GM12878 (cell line): ENCODE measurements at regions not wholly inside any gene's neighbourhood (a gene's known extent, or its start where the extent isn't known, plus 50 kb on each side); places are given as distances from the start of the nearest gene placed in this dataset.

Experiments used
- ATAC-seq: fragments of 200-7000 bp; cut with Tn5 transposase; 3 replicates; pipeline ENCODE4 v1.9.1; 2020; ENCODE audit warnings: mild to moderate bottlenecking, moderate library complexity
- BruUV-seq: library from RNA; stranded (reverse); fragments of 400-500 nt; replicated peaks from 2 replicates; lab custom pipeline; 2021; lab: Mats Ljungman, UMichigan
- CTCF ChIA-PET: fragments of 300-600 bp; sonication (Branson Sonifier 250); formaldehyde crosslinking; extraction: SDS; loops from one replicate; lab custom pipeline; 2021; ENCODE audit warnings: inconsistent platforms; lab: Yijun Ruan, JAX
- POLR2A ChIA-PET: fragments of 350-600 bp; formaldehyde crosslinking; extraction: SDS; loops from one replicate; lab custom pipeline; 2021; ENCODE audit warnings: inconsistent platforms; lab: Charles Lee
- RAD21 ChIA-PET: fragments of 300-600 bp; sonication (Branson Sonifier 250); formaldehyde crosslinking; loops from one replicate; lab custom pipeline; 2023; ENCODE audit warnings: antibody characterized with exemption; ENCODE audit not compliant: unreplicated experiment; lab: Charles Lee
- SMC1A ChIA-PET: fragments of 300-600 bp; sonication (Branson Sonifier 250); formaldehyde crosslinking; loops from one replicate; lab custom pipeline; 2023; ENCODE audit not compliant: unreplicated experiment, uncharacterized antibody; lab: Charles Lee
- DNase-seq: peaks from one replicate; pipeline ENCODE4 v3.0.0-alpha.2; 2011; ENCODE audit warnings: low read depth, low spot score
- FAIRE-seq: peaks from 3 replicates; lab custom pipeline; 2011; peaks lifted over from hg19 to GRCh38; lab: Jason Lieb, UNC
- H2AFZ ChIP-seq: 2 replicates; pipeline ENCODE4 v1.6.0; 2011; ENCODE audit warnings: low read depth, low read length, control low read depth; ENCODE audit not compliant: control insufficient read depth
- H3K27ac ChIP-seq: 2 replicates; pipeline ENCODE4 v1.5.1; 2011; ENCODE audit warnings: control low read depth; ENCODE audit not compliant: control insufficient read depth, insufficient read depth
- H3K27me3 ChIP-seq, 2 experiments: replicated peaks in 1 of 2; 2 replicates each; pipeline versions ENCODE4 v1.6.0 to v1.6.1; 2011; ENCODE audit warnings: low read length in 1 of 2; ENCODE audit not compliant: control insufficient read depth in 2 of 2, insufficient read depth in 2 of 2
- H3K36me3 ChIP-seq, 2 experiments: 2 replicates each; pipeline ENCODE4 v1.5.1; 2011; ENCODE audit warnings: low read length in 1 of 2; ENCODE audit not compliant: control insufficient read depth in 2 of 2, insufficient read depth in 2 of 2
- H3K4me1 ChIP-seq: 2 replicates; pipeline ENCODE4 v1.6.1; 2011; ENCODE audit warnings: mild to moderate bottlenecking, low read length, moderate library complexity, mixed read lengths; ENCODE audit not compliant: control insufficient read depth, insufficient read depth
- H3K4me2 ChIP-seq: 2 replicates; pipeline ENCODE4 v1.6.0; 2011; ENCODE audit warnings: control low read depth; ENCODE audit not compliant: control insufficient read depth, insufficient read depth
- H3K4me3 ChIP-seq: fragments of 200-600 bp; sonication (generic); 2 replicates; pipeline ENCODE4 v1.5.1; 2016
- H3K79me2 ChIP-seq: 2 replicates; pipeline ENCODE4 v1.6.0; 2011; ENCODE audit warnings: low read length; ENCODE audit not compliant: control insufficient read depth, insufficient read depth
- H3K9ac ChIP-seq: 2 replicates; pipeline ENCODE4 v1.8.0; 2011; ENCODE audit warnings: low read length, control low read depth, mixed read lengths; ENCODE audit not compliant: control insufficient read depth, insufficient read depth
- H3K9me3 ChIP-seq: replicated peaks from 3 replicates; pipeline ENCODE4 v1.5.1; 2011; ENCODE audit warnings: mild to moderate bottlenecking, low read length; ENCODE audit not compliant: control insufficient read depth, insufficient read depth
- H4K20me1 ChIP-seq: 2 replicates; pipeline ENCODE4 v1.6.0; 2011; ENCODE audit not compliant: control insufficient read depth, insufficient read depth
- BACH1 ChIP-seq: fragments of 450-650 bp; IDR thresholded peaks from 2 replicates; pipeline ENCODE4 v1.6.1; 2017; ENCODE audit warnings: mild to moderate bottlenecking, borderline replicate concordance
- GABPA ChIP-seq: IDR thresholded peaks from 2 replicates; pipeline ENCODE4 v1.6.1; 2014; ENCODE audit warnings: antibody characterized with exemption, low read depth, mild to moderate bottlenecking, inconsistent platforms
- JUND ChIP-seq: IDR thresholded peaks from 2 replicates; pipeline ENCODE4 v1.6.1; 2012; ENCODE audit warnings: low read depth, mild to moderate bottlenecking, low read length, improper control_type of control experiment, moderate library complexity
- POU2F2 ChIP-seq: IDR thresholded peaks from 3 replicates; pipeline ENCODE4 v1.6.1; 2011; ENCODE audit warnings: low read depth, mild to moderate bottlenecking, low read length, borderline replicate concordance
- SMARCA5 ChIP-seq: fragments of 450-650 bp; IDR thresholded peaks from 2 replicates; pipeline ENCODE4 v1.6.1; 2017; ENCODE audit warnings: mild to moderate bottlenecking
- STAT1 ChIP-seq: fragments of 450-650 bp; conservative IDR thresholded peaks from 2 replicates; pipeline ENCODE4 v1.6.1; 2014; ENCODE audit warnings: antibody characterized with exemption, mild to moderate bottlenecking
- SUPT20H ChIP-seq: IDR thresholded peaks from 2 replicates; pipeline ENCODE4 v1.6.1; 2011; ENCODE audit warnings: low read depth, mild to moderate bottlenecking, low read length, moderate library complexity, borderline replicate concordance; ENCODE audit not compliant: control insufficient read depth
- TCF3 ChIP-seq: IDR thresholded peaks from 2 replicates; pipeline ENCODE4 v1.6.1; 2012; ENCODE audit warnings: low read depth, mild to moderate bottlenecking, low read length, borderline replicate concordance; ENCODE audit not compliant: insufficient read depth
- ZSCAN29 ChIP-seq: fragments of 450-650 bp; IDR thresholded peaks from 2 replicates; pipeline ENCODE4 v1.6.1; 2017; ENCODE audit warnings: mild to moderate bottlenecking, moderate library complexity
- ZZZ3 ChIP-seq: IDR thresholded peaks from 2 replicates; pipeline ENCODE4 v1.6.1; 2011; ENCODE audit warnings: low read depth; ENCODE audit not compliant: control insufficient read depth, insufficient read length
- WGBS: methylation state at CpG from one replicate; pipeline ENCODE4 v1.1.6; 2016; ENCODE audit warnings: low lambda C conversion rate; ENCODE audit not compliant: insufficient replicate concordance, insufficient coverage; ENCODE audit errors: missing lambda C conversion rate; 5-methylcytosine and 5-hydroxymethylcytosine counted together
- in situ Hi-C: fragments of 300-500 bp; cut with MboI; formaldehyde crosslinking; loops from 9 replicates; pipeline ENCODE4 v1.14.3; 2018; ENCODE audit warnings: mixed read lengths
- intact Hi-C: fragments of 100-400 bp; cut with micrococcal nuclease; formaldehyde crosslinking; loops from one replicate; pipeline ENCODE4 v1.14.2; 2022; ENCODE audit not compliant: unreplicated experiment
- TF ChIP-seq, protein P1 (sequence below): IDR thresholded peaks from 2 replicates; pipeline ENCODE4 v1.6.1; 2011; ENCODE audit warnings: low read depth, mild to moderate bottlenecking, low read length, moderate library complexity, borderline replicate concordance; ENCODE audit errors: extremely low read depth
- TF ChIP-seq, protein P2 (sequence below): IDR thresholded peaks from 2 replicates; pipeline ENCODE4 v1.6.1; 2011; ENCODE audit warnings: mild to moderate bottlenecking, low read depth, low read length, moderate library complexity; ENCODE audit not compliant: insufficient replicate concordance
- TF ChIP-seq, protein P3 (sequence below): IDR thresholded peaks from 2 replicates; pipeline ENCODE4 v1.6.1; 2012; ENCODE audit warnings: mild to moderate bottlenecking, low read depth, low read length

DNA sequence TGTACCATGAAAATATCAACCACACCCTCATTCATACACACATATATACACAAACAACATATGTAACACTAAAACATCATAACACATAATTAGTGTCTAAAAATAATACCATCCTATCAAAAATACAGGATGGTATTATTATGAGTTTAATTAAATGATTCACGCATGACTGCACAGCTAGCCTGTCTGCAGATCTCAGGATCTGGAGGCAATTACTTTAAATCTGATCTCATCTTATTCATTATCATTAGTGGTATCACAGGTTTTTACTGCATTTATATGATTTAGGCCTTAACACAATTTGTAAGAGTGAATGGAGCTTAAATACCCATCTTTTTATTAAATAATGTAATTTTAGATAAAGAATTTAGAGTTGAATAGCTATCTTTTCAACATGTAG, 443.4 kb upstream of the LINC00305 start:
- in situ Hi-C loops: no loop called here
- Histone ChIP-seq H3K9me3 (no peaks in the 10 kb centered on the region), H3K36me3 (no peaks in the 10 kb centered on the region), H3K9ac (no peak overlapping the region), H3K79me2 (no peaks in the 10 kb centered on the region), H4K20me1 (no peaks in the 10 kb centered on the region), H3K27ac (no peak overlapping the region), H3K4me2 (no peak overlapping the region), H3K27me3 (no peaks in the 10 kb centered on the region), H3K4me3 (no peak overlapping the region), H3K4me1 (no peaks in the 10 kb centered on the region), H2AFZ (no peak overlapping the region)
- intact Hi-C loops: no loop called here
- WGBS: 41% methylated on average over 1 of the region's 1 CpG
- ATAC-seq (no peak), FAIRE-seq (no peak), DNase-seq (no peak)
- no TSS peak for BruUV-seq
- CTCF ChIA-PET: no interaction called here
- TF ChIP-seq SUPT20H (no peak), STAT1 (no peak), JUND (no peak)
- TF ChIP-seq, protein P1, sequence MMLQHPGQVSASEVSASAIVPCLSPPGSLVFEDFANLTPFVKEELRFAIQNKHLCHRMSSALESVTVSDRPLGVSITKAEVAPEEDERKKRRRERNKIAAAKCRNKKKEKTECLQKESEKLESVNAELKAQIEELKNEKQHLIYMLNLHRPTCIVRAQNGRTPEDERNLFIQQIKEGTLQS: no peak
- POLR2A ChIA-PET: no interaction called here
- RAD21 ChIA-PET: no interaction called here
- SMC1A ChIA-PET: no interaction called here

DNA sequence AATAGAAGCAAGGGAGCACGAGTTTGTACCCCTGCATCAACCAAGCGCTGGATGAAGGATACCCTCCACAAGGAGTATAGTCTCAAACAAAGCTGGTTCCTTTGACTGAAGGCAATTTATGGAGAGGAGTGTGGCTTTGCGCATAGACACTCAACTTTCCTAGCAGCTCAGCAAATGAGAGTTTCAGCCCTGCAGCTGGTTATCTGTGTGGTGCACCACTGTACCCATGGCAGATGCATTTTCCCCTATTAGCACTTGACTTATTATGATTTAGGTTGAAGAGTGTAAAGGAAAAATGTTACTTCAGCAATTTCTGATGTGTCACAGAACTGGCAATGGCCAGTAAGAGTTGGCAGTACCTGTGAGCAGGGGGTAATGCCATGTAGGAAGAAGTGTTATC, 440.1 kb upstream of the LINC00305 start:
- no peak overlapping the region for H3K9ac ChIP-seq
- no peaks in the 10 kb centered on the region for H3K4me1 ChIP-seq
- H3K27me3 ChIP-seq: no peaks in the 10 kb centered on the region
- ATAC-seq: no peak
- 63% methylated on average over 3 of the region's 3 CpGs for WGBS
- ChIA-PET CTCF (no interaction called here), SMC1A (no interaction called here), RAD21 (no interaction called here), POLR2A (no interaction called here)
- H3K4me3 ChIP-seq: no peak overlapping the region
- no peak for FAIRE-seq
- intact Hi-C loops (no loop called here), in situ Hi-C loops (no loop called here)
- H3K27ac ChIP-seq: no peak overlapping the region
- no peak overlapping the region for H3K4me2 ChIP-seq
- H3K79me2 ChIP-seq: no peaks in the 10 kb centered on the region
- no peak for DNase-seq
- no peaks in the 10 kb centered on the region for H3K36me3 ChIP-seq
- H4K20me1 ChIP-seq: no peaks in the 10 kb centered on the region
- no TSS peak for BruUV-seq
- no peaks in the 10 kb centered on the region for H3K9me3 ChIP-seq
- H2AFZ ChIP-seq: no peak overlapping the region
- no peak for TF ChIP-seq GABPA
- no peak for TF ChIP-seq POU2F2
- TF ChIP-seq ZZZ3: no peak
- TF ChIP-seq, protein P2, sequence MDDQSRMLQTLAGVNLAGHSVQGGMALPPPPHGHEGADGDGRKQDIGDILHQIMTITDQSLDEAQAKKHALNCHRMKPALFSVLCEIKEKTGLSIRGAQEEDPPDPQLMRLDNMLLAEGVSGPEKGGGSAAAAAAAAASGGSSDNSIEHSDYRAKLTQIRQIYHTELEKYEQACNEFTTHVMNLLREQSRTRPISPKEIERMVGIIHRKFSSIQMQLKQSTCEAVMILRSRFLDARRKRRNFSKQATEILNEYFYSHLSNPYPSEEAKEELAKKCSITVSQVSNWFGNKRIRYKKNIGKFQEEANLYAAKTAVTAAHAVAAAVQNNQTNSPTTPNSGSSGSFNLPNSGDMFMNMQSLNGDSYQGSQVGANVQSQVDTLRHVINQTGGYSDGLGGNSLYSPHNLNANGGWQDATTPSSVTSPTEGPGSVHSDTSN: no peak
- TF ChIP-seq BACH1: no peak
- TF ChIP-seq ZSCAN29: no peak
- TF ChIP-seq, protein P3, sequence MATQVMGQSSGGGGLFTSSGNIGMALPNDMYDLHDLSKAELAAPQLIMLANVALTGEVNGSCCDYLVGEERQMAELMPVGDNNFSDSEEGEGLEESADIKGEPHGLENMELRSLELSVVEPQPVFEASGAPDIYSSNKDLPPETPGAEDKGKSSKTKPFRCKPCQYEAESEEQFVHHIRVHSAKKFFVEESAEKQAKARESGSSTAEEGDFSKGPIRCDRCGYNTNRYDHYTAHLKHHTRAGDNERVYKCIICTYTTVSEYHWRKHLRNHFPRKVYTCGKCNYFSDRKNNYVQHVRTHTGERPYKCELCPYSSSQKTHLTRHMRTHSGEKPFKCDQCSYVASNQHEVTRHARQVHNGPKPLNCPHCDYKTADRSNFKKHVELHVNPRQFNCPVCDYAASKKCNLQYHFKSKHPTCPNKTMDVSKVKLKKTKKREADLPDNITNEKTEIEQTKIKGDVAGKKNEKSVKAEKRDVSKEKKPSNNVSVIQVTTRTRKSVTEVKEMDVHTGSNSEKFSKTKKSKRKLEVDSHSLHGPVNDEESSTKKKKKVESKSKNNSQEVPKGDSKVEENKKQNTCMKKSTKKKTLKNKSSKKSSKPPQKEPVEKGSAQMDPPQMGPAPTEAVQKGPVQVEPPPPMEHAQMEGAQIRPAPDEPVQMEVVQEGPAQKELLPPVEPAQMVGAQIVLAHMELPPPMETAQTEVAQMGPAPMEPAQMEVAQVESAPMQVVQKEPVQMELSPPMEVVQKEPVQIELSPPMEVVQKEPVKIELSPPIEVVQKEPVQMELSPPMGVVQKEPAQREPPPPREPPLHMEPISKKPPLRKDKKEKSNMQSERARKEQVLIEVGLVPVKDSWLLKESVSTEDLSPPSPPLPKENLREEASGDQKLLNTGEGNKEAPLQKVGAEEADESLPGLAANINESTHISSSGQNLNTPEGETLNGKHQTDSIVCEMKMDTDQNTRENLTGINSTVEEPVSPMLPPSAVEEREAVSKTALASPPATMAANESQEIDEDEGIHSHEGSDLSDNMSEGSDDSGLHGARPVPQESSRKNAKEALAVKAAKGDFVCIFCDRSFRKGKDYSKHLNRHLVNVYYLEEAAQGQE: no peak
- TF ChIP-seq TCF3: no peak
- no peak for TF ChIP-seq SMARCA5
